D341Med (cell line): ENCODE measurements at regions not wholly inside any gene's neighbourhood (a gene's known extent, or its start where the extent isn't known, plus 50 kb on each side); places are given as distances from the start of the nearest gene placed in this dataset.
"Not testable (repeated sequence)": the region's sequence is repeated elsewhere in the genome, so short reads cannot be mapped to it uniquely, and the experiment has no call there.

ENCODE experiments used
- DNase-seq: peaks from one replicate; pipeline ENCODE4 v3.0.0; 2012; ENCODE audit warnings: low spot score

DNA sequence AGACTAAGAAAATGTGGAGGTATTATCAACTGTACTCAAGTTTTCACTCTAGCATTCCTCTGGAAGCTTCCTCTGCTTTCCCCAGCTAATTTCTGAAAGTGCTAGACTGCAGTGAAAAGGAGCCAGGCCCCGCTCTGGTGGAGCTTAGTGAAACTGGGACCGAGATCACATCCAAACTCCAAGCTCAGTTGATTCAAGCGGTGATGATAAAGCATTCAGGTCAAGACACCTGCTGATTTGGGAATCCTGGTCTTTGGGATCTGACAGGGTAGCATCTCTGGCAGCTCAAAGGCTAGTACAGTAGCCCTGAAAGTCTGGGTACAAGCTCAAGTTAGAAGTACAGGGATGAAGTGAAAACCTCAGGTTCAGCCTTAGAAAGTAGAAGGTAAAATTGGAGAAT lies 120.2 kb upstream of the CRIM1 start:
- no peak for DNase-seq

DNA sequence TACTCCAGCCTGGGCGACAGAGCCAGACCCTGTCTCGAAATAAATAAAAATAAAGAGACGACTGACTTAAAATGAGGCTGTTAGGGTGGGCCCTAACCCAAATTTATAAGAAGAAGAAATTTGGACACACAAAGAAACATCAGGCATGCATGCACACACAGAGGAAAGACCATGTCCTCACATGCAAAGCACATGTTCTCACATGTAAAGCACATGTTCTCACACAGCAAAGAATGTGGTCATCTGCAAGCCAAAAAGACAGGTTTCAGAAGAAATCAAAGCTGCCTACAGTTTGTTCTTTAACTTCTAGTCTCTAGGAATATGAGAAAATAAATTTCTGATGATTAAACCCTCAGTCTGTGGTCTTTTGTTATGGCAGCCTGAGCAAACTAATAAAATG lies 132.3 kb upstream of the CRIM1 start:
- DNase-seq, result no peak

DNA sequence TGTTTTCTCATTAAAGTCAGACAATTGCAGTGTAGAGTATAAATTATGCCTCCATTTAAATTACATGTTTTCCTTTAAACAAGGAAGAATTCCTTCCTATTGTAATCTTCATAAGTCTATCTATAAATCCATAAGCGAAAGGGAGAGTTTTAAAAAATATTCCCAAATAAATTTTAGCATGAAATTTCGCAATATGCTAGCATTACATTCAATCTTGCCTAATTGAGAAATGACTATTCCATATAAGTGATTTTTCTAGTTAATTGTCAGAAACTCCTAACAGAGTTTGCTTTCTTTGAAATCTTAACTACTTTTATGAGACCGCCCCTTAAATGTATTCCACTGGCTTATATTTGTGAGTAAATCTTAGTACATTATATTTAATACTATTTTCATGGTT lies 133.1 kb upstream of the CRIM1 start:
- DNase-seq, result no peak

DNA sequence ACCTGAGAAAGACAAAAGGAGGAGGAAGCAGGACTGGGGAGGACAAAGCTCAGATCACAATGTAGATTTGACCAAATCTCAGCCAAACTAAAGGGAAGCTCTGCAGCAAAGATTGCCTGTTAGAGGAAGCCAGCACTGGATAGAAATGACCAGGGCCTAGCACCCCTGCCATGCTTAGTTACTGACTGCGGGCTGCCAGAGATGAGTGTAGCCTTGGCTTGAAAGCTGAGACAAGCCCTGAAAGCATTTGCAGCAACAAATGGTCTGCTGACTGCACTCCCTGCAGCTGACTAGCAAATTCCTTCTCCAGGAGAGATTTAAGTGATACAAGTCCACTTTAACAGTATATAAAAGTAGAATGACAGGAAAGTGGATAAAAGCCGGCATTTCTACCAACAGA lies 140.9 kb upstream of the CRIM1 start:
- no peak for DNase-seq

DNA sequence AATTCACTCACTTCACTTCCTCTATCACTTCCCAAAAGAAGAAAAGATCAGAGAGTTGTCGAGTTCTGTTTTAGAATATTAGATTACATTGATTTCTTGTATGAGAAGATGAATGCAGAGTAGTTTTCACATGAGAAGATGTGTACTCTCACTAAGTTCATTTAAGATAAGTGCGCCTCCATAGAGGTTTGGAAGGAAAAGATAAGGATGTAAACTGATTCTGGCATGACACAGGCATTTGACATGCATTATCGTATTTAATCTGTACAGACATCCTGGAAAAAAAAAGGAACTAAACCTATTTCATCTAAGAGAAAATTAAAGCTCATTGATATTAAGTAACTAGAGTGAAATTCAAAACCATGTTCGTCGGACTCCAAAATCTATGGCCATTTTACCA lies 152.2 kb upstream of the CRIM1 start:
- no peak for DNase-seq

DNA sequence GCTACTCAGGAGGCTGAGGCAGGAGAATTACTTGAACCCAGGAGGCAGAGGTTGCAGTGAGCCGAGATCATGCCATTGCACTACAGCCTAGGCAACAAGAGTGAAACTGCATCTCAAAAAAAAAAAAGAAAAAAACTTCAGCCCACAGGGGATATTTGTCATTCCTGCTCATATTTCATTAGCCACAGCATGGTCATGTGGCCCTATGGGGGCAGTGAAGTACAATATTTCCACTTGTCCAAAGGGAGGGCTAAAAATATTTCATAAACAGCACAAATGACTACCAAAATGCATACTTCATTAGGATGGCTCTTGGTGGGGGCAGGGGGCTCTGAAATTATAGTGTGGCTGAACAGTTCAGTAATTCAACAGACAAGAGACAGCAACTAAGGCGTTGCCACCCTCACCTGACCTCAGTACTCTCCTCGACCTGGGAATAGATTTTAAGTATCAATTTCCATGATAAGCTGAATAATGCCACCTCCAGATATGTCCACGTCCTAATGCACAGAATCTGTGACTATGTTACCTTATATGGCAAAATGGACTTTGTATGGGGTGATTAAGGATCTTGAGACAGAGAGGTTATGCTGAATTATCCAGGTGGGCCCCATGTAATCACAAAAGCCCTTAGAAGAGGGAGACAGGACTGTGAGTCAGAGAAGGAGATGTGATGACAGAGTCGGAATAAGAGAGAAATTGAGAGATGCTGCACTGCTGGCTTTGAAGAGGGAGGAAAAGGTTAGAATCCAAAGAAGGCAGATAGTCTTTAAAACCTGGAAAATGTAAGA lies 158.2 kb upstream of the CRIM1 start:
- no peak for DNase-seq

DNA sequence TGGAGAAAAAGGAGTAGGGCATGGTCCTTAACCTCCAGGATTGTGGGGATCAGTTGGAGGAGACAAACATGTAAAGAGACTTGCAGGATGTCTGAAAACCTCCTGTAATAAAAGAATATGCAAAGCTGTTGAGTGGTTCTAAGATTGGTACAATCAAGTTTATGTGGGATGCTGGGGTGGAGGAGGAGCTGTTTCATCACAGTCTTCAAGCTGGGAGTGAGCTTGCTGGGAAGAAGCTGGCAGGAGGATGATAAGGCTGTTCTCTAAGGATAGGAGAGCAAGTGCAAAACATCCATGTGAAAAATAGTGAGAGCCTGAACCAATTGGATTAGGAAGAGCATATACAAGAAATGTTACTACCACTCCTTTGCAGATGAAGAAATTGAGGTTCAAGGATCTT lies 161.9 kb upstream of the CRIM1 start:
- no peak for DNase-seq

DNA sequence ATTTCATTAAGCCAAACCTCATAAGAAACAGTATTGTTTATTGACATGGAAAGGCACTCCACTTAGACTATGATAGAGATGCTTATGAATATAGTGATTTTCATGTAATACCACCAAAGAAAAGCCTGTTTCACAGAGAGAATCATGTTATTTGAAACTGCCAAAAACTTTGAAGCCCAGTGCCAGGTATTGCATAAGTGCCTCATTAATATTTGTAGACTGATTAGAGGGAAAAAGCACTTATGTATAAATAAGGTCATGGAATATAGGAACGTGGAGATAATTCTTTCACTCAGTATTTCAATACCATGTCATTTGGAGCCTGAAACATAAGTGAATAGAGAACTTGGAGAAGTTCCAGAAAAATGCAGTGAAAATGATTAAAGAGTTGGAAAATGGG lies 162.6 kb upstream of the CRIM1 start:
- no peak for DNase-seq

DNA sequence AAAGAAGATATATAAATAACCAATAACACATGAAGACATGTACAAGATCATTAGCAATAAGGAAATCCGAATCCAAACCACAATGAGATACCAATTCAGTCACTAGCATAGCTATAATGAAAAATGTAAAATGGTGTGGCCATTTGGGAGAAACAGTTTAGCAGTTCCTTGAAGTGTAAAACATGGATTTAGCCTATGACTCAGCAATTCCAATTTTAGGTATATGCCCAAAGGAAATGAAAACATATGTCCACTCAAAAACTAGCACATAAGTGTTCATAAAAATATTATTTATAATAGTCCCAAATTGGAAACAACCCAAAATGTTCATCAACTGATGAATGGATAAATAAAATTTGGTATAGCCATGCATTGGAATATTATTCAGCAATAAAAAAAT lies 165.5 kb upstream of the CRIM1 start:
- DNase-seq, result no peak

DNA sequence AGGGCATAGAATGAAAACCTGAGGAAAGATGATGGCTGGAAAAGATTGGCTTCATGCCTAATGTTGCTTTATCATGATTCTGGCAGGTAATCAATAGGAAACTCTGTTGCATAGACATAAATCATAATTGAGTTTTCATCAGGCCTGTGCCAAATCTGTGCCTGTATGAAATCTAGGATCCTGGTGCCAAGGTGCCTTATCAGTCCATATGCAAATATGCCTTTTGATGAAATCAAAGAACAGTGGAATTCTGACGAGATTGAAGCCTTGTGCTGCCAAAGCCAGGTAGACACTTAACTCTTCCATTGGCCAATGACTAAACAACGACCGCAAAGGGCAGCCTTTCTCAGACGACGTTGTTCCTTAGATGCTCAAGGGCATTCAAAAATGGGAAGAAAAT lies 170.0 kb upstream of the CRIM1 start:
- no peak for DNase-seq

DNA sequence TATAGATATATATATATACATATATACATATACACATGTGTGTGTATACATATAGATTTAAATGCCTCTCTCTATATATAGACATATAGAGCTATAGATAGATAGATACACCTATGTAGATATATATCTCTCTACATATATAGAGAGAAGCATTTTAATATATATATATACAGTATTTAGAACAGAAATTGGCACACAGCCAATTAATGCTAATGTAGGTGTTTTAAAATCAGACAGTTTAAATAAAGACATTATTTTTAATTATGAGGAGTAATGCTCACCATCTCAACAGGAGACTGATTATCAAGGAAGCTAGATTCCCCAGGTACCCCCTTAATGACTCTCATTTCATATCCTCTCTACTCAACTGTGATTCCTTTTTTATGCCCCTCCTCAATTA lies 170.7 kb upstream of the CRIM1 start:
- DNase-seq, result no peak

DNA sequence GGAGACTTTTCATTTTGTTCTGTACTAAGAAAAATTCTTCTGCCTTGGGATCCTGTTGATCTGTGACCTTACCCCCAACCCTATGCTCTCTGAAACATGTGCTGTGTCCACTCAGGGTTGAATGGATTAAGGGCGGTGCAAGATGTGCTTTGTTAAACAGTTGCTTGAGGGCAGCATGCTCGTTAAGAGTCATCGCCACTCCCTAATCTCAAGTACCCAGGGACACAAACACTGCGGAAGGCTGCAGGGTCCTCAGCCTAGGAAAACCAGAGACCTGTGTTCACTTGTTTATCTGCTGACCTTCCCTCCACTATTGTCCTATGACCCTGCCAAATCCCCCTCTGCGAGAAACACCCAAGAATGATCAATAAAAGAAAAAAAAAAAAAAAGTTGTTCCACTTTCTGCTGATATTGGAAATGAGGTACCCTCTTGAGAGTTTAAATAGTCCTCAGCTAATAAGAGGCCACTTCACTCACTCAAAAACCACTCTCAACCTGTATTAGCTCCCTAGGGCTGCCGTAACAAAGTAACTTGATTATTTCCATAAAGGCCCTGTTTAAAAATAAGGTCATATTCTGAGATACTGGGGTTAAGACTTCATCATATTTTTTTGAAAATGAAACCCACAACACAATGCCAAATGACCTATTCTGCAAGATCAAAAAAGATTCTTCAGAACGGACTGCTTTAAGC lies 174.6 kb upstream of the CRIM1 start:
- not testable (repeated sequence) for DNase-seq

DNA sequence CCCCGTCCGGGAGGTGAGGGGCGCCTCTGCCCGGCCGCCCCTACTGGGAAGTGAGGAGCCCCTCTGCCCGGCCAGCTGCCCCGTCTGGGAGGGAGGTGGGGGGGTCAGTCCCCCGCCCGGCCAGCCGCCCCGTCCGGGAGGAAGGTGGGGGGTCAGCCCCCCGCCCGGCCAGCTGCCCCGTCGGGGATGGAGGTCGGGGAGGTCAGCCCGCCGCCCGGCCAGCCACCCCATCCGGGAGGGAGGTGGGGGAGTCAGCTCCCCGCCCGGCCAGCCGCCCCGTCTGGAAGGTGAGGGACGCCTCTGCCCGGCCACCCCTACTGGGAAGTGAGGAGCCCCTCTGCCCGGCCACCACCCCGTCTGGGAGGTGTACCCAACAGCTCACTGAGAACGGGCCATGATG lies 175.3 kb upstream of the CRIM1 start:
- not testable (repeated sequence) for DNase-seq

DNA sequence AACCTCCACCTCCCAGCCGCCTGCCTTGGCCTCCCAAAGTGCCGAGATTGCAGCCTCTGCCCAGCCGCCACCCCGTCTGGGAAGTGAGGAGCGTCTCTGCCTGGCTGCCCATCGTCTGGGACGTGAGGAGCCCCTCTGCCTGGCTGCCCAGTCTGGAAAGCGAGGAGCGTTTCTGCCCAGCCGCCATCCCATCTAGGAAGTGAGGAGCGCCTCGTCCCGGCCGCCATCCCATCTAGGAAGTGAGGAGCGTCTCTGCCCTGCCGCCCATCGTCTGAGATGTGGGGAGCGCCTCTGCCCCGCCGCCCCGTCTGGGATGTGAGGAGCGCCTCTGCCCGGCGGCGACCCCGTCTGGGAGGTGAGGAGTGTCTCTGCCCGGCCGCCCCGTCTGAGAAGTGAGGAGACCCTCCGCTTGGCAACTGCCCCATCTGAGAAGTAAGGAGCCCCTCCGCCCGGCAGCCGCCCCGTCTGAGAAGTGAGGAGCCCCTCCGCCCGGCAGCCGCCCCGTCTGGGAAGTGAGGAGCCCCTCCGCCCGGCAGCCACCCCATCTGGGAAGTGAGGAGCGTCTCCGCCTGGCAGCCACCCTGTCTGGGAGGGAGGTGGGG lies 175.8 kb upstream of the CRIM1 start:
- DNase-seq, result not testable (repeated sequence)

DNA sequence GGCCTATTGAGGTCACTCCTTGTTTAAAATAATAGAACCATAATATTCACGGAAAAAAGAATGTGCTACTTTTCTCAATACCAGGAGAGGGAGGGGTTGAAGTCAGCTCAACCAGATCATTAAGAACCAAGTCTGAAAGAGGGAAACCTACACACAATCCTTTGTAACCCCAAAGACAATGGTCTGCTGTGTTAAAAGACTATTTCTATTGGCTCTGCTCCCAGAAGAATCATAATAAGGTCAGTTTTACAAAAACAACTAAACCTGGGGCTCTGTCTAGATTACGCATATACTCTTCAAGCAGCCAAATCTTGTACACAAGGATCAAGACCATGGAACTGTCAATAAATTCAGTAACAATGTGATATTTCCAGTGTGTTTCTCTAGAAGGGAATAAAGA lies 177.2 kb upstream of the CRIM1 start:
- no peak for DNase-seq

DNA sequence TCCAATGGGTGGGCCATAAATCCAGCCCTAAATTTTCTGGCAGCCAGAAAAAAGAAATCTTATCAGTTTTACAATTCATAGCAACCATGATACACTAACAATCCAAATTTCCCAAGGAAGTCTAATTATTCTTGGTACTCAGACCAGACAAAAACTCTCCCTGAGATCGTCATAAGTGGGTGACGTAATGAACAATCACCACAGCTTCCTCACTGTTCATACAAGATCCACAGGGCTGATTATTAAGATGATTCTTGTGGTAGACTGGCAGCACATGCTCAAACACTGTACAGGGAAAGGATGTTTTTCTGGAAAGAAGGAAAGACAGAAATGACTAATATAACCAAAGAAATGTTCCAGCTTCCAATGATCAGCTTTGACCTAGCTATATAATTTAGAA lies 178.3 kb upstream of the CRIM1 start:
- DNase-seq, result no peak

DNA sequence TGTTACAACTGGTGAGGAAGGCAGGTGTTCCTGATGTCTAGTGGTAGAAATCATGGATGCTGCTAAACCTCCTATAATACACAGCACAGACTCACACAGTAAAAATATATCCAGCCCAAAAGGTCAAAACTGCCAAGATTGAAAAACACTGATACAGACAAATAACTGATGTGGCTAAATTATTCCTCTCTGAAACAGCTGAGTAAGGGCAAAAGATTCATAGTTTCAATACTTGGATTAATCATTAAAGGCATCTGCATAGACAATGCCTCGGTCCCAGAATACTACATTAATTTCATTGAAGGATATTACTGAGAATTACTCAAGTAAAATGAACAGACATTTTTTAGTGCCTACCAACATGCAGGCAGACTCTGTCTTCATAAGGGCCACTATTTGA lies 180.7 kb upstream of the CRIM1 start:
- no peak for DNase-seq

DNA sequence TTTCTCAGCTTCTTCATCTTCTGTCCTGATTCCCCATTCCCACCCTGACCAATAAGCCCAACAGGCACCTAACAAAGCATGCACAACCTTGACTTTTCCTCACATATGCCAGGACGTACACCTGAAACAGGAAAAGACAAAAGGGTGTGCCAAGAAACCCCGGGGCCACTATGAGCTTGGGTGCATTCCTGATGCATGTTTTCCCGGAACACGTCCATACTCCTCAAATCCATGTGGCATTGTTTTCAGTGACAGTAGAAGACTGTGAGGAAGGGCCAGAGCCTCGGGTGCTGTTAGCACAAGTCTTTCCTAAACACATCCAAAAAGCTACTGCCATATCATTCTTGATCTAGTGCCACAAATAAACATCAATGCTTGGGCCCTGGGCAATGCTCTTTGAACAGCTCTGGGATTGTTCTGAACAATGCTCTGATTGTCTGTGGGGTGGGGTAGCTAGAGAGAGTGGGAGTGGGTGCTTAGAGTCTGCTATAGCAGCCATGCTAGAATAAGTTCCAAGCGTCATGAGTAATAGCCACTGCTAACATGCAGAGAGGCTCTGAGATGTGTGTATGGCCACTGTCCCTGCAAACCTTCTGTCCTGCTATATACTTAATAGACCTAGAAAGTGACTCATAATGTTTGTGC lies 181.7 kb upstream of the CRIM1 start:
- DNase-seq, result no peak

DNA sequence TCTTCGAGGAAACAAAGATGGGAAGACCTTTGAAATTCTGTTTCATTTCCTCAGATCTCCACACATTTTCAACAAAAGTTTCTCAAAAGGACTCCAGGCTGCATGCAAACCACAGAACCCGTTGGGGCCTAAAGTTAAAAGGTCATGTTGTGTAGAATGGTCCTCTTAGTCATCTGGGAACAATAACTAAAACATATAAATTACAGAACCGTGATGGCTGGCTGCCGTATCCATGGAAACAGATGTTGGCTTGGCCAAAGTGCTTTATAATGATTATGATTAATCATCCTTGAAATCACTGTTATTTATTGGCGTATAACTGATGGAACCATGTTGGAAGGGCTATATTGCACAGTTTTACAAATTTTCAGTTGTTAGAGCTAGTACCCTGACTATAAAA lies 182.8 kb upstream of the CRIM1 start:
- DNase-seq, result no peak

DNA sequence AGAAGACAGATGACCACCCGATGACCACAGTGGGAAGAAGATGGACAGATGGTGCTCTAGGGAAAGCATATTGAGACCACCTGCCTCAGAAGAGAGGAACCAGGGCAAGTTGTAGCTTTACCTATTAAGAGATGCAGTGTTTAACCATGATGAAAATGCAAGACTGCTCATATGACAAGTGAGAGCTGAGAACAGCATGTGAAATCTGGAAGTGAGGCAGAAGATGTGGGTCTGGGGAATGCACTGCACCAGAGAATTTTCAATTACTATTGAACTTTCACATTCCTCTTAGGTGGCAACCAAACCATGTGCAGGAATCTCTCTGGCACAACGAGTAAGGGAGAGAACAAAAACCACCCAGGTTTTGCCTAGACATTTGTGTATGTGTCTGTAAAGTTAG lies 184.8 kb upstream of the CRIM1 start:
- DNase-seq, result no peak

DNA sequence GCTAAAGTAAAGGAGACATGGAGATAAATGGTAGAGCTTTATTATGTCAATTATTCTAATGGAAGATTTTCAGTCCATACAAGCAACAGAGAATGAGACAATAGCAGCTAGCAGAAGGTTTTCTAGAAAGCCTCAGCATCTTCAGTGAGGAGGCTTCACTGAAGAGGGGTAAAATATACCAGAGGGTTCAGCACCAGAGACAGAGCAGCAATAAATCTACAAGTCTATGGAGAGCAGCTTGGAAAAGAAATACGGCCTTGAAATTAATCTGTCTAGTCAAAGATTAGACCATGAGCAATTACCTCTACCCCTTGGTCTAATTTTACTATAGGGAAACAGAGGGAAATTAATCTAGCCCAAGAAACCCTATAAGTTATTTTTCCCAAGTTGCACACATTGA lies 185.7 kb upstream of the CRIM1 start:
- DNase-seq, result no peak

DNA sequence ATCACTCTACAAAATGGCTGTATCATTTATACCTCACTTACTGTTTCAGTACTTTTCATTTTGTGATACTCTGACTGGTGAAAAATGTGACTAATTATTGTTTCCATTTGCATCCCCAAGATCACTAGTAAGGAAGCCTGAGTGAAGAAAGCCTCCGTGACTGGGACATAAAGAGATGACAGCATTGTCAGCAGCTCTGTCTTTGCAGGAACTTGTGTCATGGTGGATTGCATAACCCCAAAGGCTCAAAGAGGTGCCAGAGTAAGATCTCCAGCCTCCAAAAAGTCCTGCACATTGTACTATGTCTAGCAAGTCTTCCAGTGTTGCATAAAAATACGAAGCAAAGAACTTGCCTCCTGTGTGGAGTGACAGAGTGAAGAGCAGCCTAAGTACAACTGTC lies 187.5 kb upstream of the CRIM1 start:
- DNase-seq, result no peak

DNA sequence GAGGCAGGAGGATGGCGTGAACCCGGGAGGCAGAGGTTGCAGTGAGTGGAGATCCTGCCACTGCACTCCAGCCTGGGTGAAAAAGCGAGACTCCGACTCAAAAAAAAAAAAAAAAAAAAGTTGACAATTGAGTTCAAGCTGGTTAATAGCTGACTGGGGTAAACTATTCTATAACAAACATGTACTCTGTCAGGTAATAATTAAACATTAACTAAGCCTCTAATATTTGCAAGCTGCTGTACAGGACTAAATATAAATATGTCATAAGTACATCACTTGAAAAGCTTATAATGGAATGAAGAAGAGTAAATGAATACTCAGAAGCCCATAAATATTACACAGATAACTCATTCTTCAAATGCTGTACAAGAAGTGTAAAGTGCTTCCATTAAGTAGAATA lies 190.4 kb upstream of the CRIM1 start:
- DNase-seq, result no peak
